MM.1S (cell line): ENCODE measurements at regions not wholly inside any gene's neighbourhood (a gene's known extent, or its start where the extent isn't known, plus 50 kb on each side); places are given as distances from the start of the nearest gene placed in this dataset.

Experiments
- EZH2 ChIP-seq: fragments of 300-600 bp; sonication (generic); optimal IDR thresholded peaks from 2 replicates; pipeline ENCODE3; 2017; ENCODE audit warnings: low read depth, mild to moderate bottlenecking, antibody characterized with exemption, low read length, mixed read lengths
- EZH2phosphoT487 ChIP-seq: fragments of 300-600 bp; sonication (generic); IDR thresholded peaks from 2 replicates; pipeline ENCODE4 v1.6.1; 2018; ENCODE audit warnings: antibody characterized with exemption, low read length
- TF ChIP-seq, protein P1 (sequence below): fragments of 300-600 bp; sonication (generic); IDR thresholded peaks from 2 replicates; pipeline ENCODE4 v1.5.1; 2016; ENCODE audit warnings: antibody characterized with exemption, low read length, mixed read lengths

DNA sequence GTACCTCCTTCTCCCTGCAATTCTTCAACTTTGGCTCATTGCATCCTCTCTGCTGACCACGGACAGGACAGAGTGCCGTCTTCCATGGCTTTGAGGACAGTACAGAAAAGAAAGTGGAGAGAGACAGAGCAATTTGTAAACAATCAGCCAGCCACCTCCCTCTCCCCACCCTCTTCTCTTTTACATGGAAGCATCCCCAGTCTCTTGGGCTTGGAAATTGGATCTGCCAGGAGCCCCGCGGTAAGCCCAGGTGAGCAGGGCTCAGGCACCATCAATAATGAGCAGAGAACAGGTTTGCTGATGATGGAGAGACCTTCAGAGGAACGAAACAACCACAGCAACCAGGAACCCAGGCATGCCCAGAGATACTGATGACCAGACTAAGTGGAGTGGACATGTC lies 194.9 kb upstream of the TNRC6C start:
- TF ChIP-seq, protein P1, sequence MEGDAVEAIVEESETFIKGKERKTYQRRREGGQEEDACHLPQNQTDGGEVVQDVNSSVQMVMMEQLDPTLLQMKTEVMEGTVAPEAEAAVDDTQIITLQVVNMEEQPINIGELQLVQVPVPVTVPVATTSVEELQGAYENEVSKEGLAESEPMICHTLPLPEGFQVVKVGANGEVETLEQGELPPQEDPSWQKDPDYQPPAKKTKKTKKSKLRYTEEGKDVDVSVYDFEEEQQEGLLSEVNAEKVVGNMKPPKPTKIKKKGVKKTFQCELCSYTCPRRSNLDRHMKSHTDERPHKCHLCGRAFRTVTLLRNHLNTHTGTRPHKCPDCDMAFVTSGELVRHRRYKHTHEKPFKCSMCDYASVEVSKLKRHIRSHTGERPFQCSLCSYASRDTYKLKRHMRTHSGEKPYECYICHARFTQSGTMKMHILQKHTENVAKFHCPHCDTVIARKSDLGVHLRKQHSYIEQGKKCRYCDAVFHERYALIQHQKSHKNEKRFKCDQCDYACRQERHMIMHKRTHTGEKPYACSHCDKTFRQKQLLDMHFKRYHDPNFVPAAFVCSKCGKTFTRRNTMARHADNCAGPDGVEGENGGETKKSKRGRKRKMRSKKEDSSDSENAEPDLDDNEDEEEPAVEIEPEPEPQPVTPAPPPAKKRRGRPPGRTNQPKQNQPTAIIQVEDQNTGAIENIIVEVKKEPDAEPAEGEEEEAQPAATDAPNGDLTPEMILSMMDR: no peak
- TF ChIP-seq EZH2: no peak
- TF ChIP-seq EZH2phosphoT487: no peak
